SHP77 (cell line): ENCODE measurements at regions not wholly inside any gene's neighbourhood (a gene's known extent, or its start where the extent isn't known, plus 50 kb on each side); places are given as distances from the start of the nearest gene placed in this dataset.

Experiments
- DNase-seq, 2 experiments: peaks; one replicate each; lab custom pipeline; 2025; lab: John Stamatoyannopoulos, UW

DNA sequence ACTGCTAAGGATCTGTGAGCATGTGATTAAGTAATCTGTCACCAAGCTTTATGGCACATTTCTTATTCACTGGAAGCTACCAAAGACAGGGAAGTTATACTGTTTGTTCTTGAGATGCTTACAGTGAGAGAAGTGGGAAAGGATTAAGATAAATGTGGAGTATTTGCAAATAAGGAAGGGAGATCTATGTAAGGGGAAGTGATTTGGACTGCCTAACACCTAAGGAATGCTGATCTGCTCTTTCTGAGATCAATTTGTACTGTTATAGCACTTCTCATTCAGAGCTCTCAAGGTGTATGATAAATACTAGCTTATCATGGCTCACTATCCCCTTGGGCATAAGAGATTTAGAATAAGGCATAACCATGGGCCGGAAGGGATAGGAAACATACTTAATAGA is 80.0 kb upstream of the NTRK2 start:
- no peak for DNase-seq

DNA sequence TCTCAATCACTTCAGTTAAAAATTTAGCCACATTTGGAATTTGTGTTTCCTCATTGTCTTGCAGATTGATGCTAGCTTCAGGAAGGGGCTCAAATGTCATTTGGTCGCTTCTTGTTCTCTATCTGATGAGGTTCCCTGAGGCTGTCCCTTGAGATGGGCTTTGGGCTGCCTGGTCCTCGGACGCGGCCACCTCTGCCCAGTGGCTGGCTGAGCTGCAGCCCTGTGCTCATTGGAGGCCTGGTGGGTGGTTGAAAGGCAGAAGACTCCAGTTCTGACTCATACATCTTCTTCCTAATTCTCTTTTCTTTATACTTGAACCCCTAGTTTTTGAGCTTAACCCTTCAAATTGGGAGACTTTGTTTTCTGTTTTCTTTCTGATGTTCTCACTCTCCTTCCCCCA is 78.8 kb upstream of the NTRK2 start:
- no peak for DNase-seq

DNA sequence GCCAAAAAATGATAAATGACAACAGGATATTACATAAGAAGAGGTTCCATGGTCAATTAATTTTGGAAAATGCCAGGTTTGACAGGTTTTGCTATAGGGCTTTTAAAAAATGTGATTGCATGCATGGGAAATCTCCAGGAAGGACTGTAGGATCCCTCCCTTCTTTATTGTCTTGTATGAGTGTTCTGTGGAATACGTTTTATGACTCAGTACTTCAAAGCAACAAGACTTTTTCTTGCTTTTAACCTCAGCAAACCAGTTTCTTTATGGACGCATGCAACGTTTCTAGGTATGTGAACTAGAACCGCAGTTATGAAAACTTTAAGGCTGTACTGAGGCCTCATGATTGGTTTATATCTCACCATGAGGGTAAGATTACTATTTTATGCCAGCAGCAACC is 76.6 kb upstream of the NTRK2 start:
- no peak for DNase-seq

GRCh38 chr9:84593352-84593751 is 76.2 kb upstream of the NTRK2 start:
- no peak for DNase-seq

GRCh38 chr9:84597131-84597530 is 72.4 kb upstream of the NTRK2 start:
- DNase-seq, result no peak

DNA sequence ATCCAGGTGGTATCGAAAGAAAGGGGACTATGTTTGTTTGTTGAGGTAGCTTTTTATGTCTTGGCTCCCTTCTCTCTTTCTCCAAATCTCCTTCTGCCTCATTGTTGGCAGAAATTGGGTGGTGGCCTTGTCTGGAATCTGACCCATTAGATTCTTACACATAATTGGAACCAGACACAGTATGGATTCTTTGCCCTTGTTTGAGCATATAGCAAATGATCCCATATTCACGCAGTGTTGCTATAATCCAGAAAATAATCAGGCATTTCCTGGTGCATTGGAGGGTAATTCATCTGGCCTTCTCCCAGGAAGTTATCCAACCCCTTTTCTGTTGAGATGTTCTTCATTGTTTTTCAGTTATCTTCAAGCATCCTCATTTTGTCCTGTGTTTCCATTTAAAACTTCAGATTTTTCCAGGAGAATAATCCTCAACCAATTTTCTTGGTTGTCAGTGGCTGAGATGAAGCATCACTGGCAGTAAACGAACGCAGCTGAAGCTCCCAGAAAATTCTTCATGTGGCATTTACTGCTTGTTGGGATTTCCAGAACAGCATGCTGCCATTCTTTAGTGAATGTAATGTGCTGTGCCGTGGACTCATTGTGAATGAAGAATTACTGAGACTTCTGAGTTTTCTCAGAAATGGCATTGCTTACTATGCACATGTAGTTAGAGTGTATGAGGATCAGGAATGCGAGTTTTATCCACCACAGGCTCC is 70.5 kb upstream of the NTRK2 start:
- no peak for DNase-seq

DNA sequence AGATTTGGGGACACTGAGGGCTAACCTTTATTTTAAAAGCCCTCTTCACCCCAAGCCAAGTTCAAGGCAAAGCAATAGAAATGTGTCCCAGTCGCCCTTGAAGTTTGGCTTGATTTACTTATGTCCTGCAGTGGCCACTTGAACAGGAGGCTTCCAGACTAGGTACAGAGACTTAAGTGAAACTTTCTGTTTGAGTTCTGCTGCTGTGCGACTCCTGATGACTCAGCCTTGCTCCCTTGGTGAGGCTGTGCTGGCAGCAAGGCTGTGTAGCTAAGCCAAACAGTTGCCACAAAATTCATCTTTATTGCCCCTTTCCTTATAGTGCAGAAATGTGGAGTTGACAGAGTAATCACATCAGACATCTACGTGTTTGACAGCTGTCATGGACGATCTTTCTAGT is 68.8 kb upstream of the NTRK2 start:
- DNase-seq, result no peak

GRCh38 chr9:84604223-84604622 is 65.3 kb upstream of the NTRK2 start:
- DNase-seq, result no peak

- no peak for DNase-seq
Observed at GRCh38 chr9:84609779-84610178, 59.8 kb upstream of the NTRK2 start.

DNA sequence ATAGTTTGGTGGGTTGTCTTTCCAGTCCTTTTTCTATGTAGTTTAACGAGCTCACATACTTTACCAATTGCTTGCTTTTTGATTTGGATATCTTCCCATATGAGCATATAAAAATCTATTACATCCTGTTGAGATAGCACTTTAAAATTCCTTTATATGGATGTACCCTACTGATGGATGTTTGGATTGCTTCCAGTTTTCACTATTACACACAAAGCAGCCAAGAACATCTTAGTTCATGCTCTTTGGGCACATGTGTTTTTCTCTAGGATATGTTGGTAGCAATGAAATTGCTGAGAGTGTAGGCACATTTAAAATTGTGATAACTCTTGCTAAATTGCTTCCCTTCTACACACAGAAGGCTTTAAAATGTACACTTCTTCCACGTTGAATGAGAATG is 56.1 kb upstream of the NTRK2 start:
- no peak for DNase-seq

DNA sequence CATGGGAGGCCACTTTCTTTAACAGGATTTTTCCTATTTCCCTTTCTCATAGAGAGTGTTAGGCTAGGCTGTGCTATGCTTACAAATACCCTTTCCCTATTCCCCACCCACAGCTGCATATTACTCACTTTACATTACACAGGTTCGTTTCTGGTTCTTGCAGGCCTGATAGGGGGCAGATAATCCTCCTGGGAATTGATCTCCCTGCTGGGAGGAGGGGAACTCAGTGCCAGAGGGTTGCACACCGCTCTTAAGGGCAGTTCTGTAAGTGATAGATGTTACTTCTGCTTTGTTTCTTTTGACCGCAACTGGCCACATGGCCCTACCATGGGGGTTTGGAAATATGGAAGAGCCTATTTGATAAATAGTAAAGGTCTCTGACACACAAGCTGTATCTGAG is 54.0 kb upstream of the NTRK2 start:
- no peak for DNase-seq

- no peak for DNase-seq
Observed at GRCh38 chr9:84617411-84618029, 52.0 kb upstream of the NTRK2 start.
